K562 (cell line): ENCODE measurements at regions not wholly inside any gene's neighbourhood (a gene's known extent, or its start where the extent isn't known, plus 50 kb on each side); places are given as distances from the start of the nearest gene placed in this dataset.
A peak's percentile ranks its signal among the peaks of the same experiment; 100 is the strongest.

ENCODE experiments used
- ATAC-seq: fragments of 200-7000 bp; cut with Tn5 transposase; 3 replicates; pipeline ENCODE4 v1.9.1; 2020; ENCODE audit warnings: moderate library complexity
- BruUV-seq: library from RNA; stranded (reverse); fragments of 400-500 nt; replicated peaks from 2 replicates; lab custom pipeline; 2021; lab: Mats Ljungman, UMichigan
- CTCF ChIA-PET: fragments of 300-600 bp; formaldehyde crosslinking; extraction: SDS; loops from one replicate; lab custom pipeline; 2021; ENCODE audit warnings: low intra/inter-chr PET ratio; lab: Yijun Ruan, JAX
- POLR2A ChIA-PET: fragments of 300-600, 350-650 bp; sonication (Branson Sonifier 250); formaldehyde crosslinking; extraction: SDS; loops from one replicate; lab custom pipeline; 2021; ENCODE audit warnings: antibody characterized with exemption, inconsistent platforms; lab: Yijun Ruan, JAX
- DNase-seq, 4 experiments: peaks; one replicate each; pipeline versions ENCODE4 v3.0.0 to v3.0.0-alpha.2; 2011 to 2018; ENCODE audit warnings: low spot score in 3 of 4, mixed read lengths in 3 of 4; ENCODE audit errors: extremely low read depth in 1 of 4
- FAIRE-seq: peaks from 2 replicates; lab custom pipeline; 2011; peaks lifted over from hg19 to GRCh38; lab: Jason Lieb, UNC
- H2AFZ ChIP-seq: 2 replicates; pipeline ENCODE4 v1.6.0; 2011; ENCODE audit warnings: low read depth, low read length, control low read depth, inconsistent platforms
- H3K27ac ChIP-seq: fragments of 200-600 bp; 3 replicates; pipeline ENCODE4 v1.8.0; 2011; ENCODE audit warnings: low read depth, mild to moderate bottlenecking, control low read depth, inconsistent platforms, low read length, moderate library complexity, mixed read lengths; ENCODE audit errors: extremely low read depth
- H3K27me3 ChIP-seq, 2 experiments: fragments of 300-600 bp in 1 of 2; 2 replicates in 1 of 2; 3 replicates in 1 of 2; pipeline versions ENCODE4 v1.6.0 to v1.8.0; 2011; ENCODE audit warnings: inconsistent platforms in 2 of 2, low read length in 2 of 2, mild to moderate bottlenecking in 1 of 2, mixed read lengths in 1 of 2, moderate library complexity in 1 of 2; ENCODE audit not compliant: control insufficient read depth in 2 of 2, insufficient read depth in 2 of 2
- H3K36me3 ChIP-seq: fragments of 300-600 bp; 3 replicates; pipeline ENCODE4 v1.8.0; 2011; ENCODE audit warnings: mild to moderate bottlenecking, low read length, inconsistent platforms; ENCODE audit not compliant: control insufficient read depth, insufficient read depth
- H3K4me1 ChIP-seq, 2 experiments: fragments of 200-600 bp in 1 of 2; replicated peaks in 1 of 2; 2 replicates in 1 of 2; 3 replicates in 1 of 2; pipeline versions ENCODE4 v1.5.1 to v1.8.0; 2011; ENCODE audit warnings: inconsistent platforms in 2 of 2, low read length in 2 of 2, mild to moderate bottlenecking in 1 of 2, mixed read lengths in 1 of 2, moderate library complexity in 1 of 2; ENCODE audit not compliant: control insufficient read depth in 2 of 2, insufficient read depth in 2 of 2
- H3K4me2 ChIP-seq: 2 replicates; pipeline ENCODE4 v1.6.1; 2011; ENCODE audit warnings: low read length, control low read depth, inconsistent platforms, mixed read lengths; ENCODE audit not compliant: insufficient read depth
- H3K4me3 ChIP-seq: fragments of 200-600 bp; sonication (generic), shearing (Covaris generic); 2 replicates; pipeline ENCODE4 v1.5.1; 2016; ENCODE audit warnings: control low read depth, inconsistent platforms
- H3K79me2 ChIP-seq: fragments of 200-600 bp; 3 replicates; pipeline ENCODE4 v1.8.0; 2011; ENCODE audit warnings: low read length, inconsistent platforms; ENCODE audit not compliant: control insufficient read depth, insufficient read depth
- H3K9ac ChIP-seq, 2 experiments: 2 replicates each; pipeline versions ENCODE4 v1.6.0 to v1.6.1; 2011; ENCODE audit warnings: low read depth in 2 of 2, low read length in 2 of 2, control low read depth in 1 of 2, inconsistent platforms in 1 of 2, mild to moderate bottlenecking in 1 of 2, mixed read lengths in 1 of 2; ENCODE audit not compliant: insufficient read depth in 1 of 2
- H3K9me1 ChIP-seq: one replicate; pipeline ENCODE4 v1.6.0; 2011; ENCODE audit warnings: inconsistent platforms, mild to moderate bottlenecking, low read length, moderate library complexity; ENCODE audit not compliant: control insufficient read depth, insufficient read depth
- H3K9me3 ChIP-seq: replicated peaks from 2 replicates; pipeline ENCODE4 v1.5.1; 2011; ENCODE audit warnings: low read depth, low read length, inconsistent platforms; ENCODE audit not compliant: control insufficient read depth, insufficient read depth
- H4K20me1 ChIP-seq: replicated peaks from 2 replicates; pipeline ENCODE4 v1.6.1; 2011; ENCODE audit warnings: low read length, inconsistent platforms, mixed read lengths; ENCODE audit not compliant: control insufficient read depth, insufficient read depth
- FOXP1 ChIP-seq: sonication (generic); formaldehyde crosslinking; IDR thresholded peaks from 2 replicates; pipeline ENCODE4 v1.8.0; 2022; ENCODE audit warnings: mild to moderate bottlenecking, missing genetic modification reagents
- WGBS: fragments of 100-300 bp; shearing (Covaris generic); methylation state at CpG from one replicate; pipeline ENCODE4 v1.1.6; 2016; ENCODE audit warnings: low coverage, mixed read lengths; ENCODE audit not compliant: insufficient coverage; ENCODE audit errors: missing lambda C conversion rate; 5-methylcytosine and 5-hydroxymethylcytosine counted together
- in situ Hi-C: fragments of 300-500 bp; cut with MboI; formaldehyde crosslinking; loops from 4 replicates; pipeline ENCODE4 v1.15.0; 2018; ENCODE audit warnings: inconsistent platforms, mixed read lengths
- intact Hi-C: fragments of 100-400 bp; cut with micrococcal nuclease; formaldehyde crosslinking; loops from 2 replicates; pipeline ENCODE4 v1.14.2; 2022
- TF ChIP-seq, protein P1 (sequence below): fragments of 450-650 bp; formaldehyde crosslinking; IDR thresholded peaks from 2 replicates; pipeline ENCODE4 v1.4.0; 2020; ENCODE audit warnings: mild to moderate bottlenecking, mixed read lengths
- TF ChIP-seq, protein P2 (sequence below): fragments of 250-450 bp; sonication (Bioruptor Pico); IDR thresholded peaks from 2 replicates; pipeline ENCODE4 v1.5.0; 2021; ENCODE audit warnings: mild to moderate bottlenecking, moderate library complexity

- ATAC-seq (no peak), FAIRE-seq (no peak)
Observed at GRCh38 chr9:1909322-1909721, 105.8 kb upstream of the SMARCA2 start.

More at GRCh38 chr9:1909322-1909721, 105.8 kb upstream of the SMARCA2 start:
- Histone ChIP-seq H3K4me1 (no peaks in the 10 kb centered on the region), H3K4me2 (no peak overlapping the region), H3K27me3 (no peaks in the 10 kb centered on the region), H3K79me2 (no peaks in the 10 kb centered on the region), H3K36me3 (no peaks in the 10 kb centered on the region), H3K9ac (no peak overlapping the region), H2AFZ (no peak overlapping the region), H3K4me3 (no peak overlapping the region), H3K9me3 (no peaks in the 10 kb centered on the region), H4K20me1 (no peaks in the 10 kb centered on the region), H3K27ac (no peak overlapping the region), H3K9me1 (no peaks in the 10 kb centered on the region)
- intact Hi-C loops (no loop called here), in situ Hi-C loops (no loop called here)
- TF ChIP-seq, protein P1, sequence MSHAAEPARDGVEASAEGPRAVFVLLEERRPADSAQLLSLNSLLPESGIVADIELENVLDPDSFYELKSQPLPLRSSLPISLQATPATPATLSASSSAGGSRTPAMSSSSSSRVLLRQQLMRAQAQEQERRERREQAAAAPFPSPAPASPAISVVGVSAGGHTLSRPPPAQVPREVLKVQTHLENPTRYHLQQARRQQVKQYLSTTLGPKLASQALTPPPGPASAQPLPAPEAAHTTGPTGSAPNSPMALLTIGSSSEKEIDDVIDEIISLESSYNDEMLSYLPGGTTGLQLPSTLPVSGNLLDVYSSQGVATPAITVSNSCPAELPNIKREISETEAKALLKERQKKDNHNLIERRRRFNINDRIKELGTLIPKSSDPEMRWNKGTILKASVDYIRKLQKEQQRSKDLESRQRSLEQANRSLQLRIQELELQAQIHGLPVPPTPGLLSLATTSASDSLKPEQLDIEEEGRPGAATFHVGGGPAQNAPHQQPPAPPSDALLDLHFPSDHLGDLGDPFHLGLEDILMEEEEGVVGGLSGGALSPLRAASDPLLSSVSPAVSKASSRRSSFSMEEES (CRISPR knock-in tag), result peak; percentile 37; the same call in 1 of the 2 replicates
- TF ChIP-seq, protein P2, sequence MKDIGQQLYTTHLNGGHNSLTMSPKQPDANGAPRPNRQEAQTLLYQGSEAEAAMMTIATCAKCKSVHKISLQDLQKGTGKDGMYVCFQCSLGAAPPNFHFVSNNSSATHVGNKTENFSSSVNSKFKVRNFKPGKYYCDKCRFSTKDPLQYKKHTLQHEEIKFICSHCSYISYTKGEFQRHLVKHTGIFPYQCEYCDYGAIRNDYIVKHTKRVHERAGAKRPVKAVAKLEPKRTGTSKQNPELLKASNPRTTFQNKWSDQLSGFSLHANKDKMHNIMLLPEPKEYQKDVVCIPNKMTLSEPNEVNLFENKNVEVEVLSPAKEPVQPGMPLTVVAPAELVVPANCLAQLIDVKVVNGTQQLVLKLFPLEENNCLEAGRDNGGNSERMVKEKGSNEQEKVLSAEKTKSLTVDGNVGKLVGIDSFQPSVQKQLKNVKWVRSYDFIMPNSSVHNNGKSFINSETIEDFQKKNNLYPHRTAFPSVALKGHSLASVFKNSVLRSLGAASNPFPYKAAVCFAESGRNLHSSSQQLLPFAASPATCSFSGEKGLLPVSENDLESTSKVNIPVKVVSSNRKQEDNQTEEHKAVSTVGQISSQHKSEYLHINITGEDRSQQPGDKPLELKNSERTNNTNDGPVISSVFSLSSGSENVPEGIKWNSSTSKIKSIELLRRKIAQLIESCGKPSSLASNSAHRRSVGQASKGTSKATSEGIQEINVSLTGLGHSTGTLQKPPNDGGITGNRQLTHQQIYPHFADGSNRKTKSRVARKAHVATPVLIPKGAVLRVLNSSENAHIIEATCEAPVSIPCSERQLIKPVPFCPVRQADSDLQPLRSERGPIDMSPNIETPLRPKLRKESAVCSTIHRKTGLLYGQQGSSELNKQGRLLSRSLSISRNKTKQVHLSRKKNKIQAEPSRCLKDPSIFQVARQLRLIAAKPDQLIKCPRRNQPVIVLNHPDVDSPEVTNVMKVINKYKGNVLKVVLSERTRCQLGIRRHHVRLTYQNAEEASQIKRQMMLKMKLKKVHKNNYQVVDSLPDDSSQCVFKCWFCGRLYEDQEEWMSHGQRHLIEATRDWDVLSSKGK (CRISPR knock-in tag), result no peak
- no peak for TF ChIP-seq FOXP1 (CRISPR knock-in tag)
- no TSS peak for BruUV-seq
- CTCF ChIA-PET, result no interaction called here
- 0% methylated on average over 2 of the region's 2 CpGs for WGBS
- POLR2A ChIA-PET, result no interaction called here
- no peak for DNase-seq
